C4-2B (cell line): ENCODE measurements at regions not wholly inside any gene's neighbourhood (a gene's known extent, or its start where the extent isn't known, plus 50 kb on each side); places are given as distances from the start of the nearest gene placed in this dataset.

Source experiments
- CTCF ChIP-seq: fragments of 450-650 bp; conservative IDR thresholded peaks from 2 replicates; pipeline ENCODE4 v1.5.1; 2017; ENCODE audit warnings: mild to moderate bottlenecking
- ZFX ChIP-seq: fragments of 450-650 bp; IDR thresholded peaks from 2 replicates; pipeline ENCODE4 v1.6.1; 2017

GRCh38 chr13:74904556-74904955 lies 577.4 kb downstream of the TBC1D4 start:
- TF ChIP-seq CTCF (no peak), ZFX (no peak)
